ENCODE measurements at regions not wholly inside any gene's neighbourhood (a gene's known extent, or its start where the extent isn't known, plus 50 kb on each side); places are given as distances from the start of the nearest gene placed in this dataset.
"Not testable (repeated sequence)": the region's sequence is repeated elsewhere in the genome, so short reads cannot be mapped to it uniquely, and the experiment has no call there.

DNA sequence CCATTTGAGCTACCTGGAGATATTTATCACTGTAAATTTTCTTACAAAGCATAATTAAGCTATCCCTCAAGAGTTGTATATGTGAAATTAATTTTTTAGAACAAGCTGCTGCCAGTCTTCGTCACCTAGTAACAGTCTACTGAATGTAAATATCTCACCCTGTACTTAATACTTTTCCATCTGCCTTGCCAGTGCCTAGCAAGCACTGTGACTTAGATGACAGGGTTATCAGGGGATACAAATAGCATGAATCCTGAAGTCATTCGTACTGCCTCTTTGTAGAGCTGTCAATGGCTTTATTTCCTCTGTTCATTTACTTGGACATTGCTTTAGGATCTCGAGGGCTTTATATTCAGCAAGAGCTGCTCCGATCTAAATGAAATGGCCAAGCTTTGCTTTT, 763.6 kb downstream of the ADCYAP1 start:
- no peak for DNase-seq (ENCODE audit: low read depth in 2 of 2)

DNA sequence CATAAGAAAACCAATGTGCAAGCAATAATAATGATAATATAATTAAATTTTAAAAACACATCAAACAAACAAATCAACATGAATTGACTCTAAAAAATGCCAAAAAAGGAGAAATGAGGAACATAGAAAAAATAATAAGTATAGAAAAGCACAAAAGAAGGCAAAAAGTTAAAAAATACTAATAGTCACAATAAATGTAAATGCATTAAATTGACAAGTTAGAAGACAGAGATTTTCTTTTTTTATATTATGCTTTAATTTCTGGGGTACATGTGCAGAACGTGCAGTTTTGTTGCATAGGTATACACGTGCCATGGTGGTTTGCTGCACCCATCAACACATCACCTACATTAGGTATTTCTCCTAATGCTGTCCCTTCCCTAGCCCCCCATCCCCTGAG, 767.0 kb downstream of the ADCYAP1 start:
- DNase-seq (ENCODE audit: low read depth in 2 of 2), result not testable (repeated sequence)

DNA sequence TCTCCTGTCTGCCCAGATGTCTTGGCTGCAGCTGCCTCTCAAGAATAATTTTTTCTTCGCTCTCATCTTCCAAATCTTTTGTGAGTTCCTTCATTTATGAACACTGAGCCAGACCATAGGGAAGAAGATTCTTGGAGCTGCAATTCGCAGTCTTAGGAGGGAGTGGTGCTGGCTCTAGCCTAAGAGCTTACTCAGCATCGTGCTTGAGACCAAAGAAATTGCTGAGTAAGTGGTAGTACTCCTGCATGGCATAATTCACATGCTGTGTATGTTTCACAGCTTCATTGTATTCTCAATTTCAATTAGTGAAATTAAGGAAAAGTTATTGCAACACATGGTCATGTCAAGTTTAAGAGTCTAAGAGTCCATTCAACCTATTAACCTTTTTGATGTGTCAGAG, 771.7 kb downstream of the ADCYAP1 start:
- DNase-seq (ENCODE audit: low read depth in 2 of 2), result no peak

DNA sequence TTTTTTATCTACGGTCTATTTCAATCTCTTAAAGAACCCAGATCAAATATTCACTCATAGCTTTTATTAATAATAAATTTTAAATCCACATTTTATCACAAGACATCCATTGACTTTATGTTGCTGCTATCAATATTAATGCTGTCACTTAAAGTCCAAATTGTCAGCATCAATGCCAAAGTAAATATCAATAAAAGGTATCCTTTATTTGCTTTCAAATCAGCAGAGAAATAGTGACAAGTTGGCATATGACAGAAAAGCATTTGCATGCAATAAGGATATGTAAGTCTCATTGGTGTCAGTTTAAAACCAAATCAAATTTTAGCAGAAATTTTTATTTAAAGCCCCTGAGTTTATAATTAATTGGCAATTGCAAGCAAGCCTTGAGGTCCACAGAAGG, 775.4 kb downstream of the ADCYAP1 start:
- no peak for DNase-seq (ENCODE audit: low read depth in 2 of 2)

DNA sequence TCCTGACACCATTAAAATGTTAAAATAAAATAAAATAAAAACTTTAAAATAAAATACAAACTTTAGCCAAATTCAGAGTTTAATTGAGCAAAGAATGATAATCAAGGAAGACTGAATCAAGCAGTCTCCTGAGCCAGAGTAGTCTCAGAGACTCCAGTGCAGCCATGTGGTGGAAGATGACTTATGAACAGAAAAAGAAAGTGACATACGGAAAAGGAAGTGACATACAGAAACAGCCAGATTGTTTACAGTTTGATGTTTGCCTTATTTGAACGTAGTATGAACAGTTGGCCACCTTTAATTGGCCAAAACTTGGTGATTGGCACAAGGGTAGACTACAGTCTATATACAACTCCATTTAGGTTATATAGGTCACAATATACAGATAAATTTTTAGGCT, 787.2 kb downstream of the ADCYAP1 start:
- no peak for DNase-seq (ENCODE audit: low read depth in 2 of 2)

DNA sequence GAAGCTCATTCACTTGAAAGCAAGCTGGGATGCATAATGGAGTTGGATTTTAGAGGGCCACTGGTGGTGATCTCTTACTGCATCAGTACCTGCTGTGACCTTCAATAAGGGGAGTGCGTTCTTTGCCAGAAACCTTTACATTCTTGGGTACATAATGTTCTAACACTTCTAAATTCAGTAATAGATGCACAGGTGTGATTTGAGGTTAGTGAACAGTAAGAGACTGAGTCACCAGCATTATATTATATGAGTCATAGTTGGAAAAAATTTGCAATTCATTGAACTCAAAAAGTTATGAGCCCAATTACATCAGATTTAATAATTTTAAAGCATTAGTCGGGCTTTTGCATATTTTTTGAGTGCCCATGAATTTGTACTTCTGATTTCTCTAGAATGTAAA, 803.3 kb downstream of the ADCYAP1 start:
- no peak for DNase-seq (ENCODE audit: low read depth in 2 of 2)

DNA sequence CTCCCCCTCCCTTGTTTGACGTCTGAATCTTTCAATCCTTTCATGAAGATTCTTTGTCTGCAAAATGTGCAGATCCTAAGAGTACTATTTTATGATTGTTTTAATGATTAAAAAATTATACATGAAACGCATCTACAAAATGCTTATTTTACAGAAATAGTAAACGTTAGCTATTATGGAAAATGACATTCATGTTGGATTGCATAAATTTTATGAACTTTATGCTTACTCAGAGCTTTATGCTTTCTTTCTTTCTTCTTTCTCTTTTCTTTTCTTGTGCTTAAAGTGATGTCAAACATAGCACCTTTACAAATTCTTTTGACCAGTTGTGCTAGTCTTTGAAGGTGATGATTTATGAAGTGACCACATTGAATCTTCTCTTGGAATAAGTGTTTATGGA, 805.4 kb downstream of the ADCYAP1 start:
- DNase-seq (ENCODE audit: low read depth in 2 of 2), result no peak

DNA sequence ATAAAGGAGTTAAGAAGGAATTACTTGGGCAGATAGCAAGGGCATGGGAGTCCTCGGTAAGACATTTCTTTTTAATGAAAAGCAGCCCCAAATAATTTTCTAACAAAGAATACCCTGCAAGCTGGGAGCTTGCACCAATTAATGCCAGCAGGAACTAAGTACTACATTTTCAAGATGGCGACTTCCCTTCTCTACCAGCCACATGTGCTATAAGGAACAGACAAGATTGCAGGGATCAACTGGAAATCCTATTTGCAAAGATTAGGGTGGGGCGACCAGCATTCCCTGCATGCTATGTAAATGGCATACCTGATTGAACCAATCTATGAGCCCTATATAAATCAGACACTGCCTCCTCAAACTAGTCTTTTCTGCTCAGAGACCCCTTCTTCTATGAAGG, 827.5 kb downstream of the ADCYAP1 start:
- DNase-seq (ENCODE audit: low read depth in 2 of 2), result no peak

DNA sequence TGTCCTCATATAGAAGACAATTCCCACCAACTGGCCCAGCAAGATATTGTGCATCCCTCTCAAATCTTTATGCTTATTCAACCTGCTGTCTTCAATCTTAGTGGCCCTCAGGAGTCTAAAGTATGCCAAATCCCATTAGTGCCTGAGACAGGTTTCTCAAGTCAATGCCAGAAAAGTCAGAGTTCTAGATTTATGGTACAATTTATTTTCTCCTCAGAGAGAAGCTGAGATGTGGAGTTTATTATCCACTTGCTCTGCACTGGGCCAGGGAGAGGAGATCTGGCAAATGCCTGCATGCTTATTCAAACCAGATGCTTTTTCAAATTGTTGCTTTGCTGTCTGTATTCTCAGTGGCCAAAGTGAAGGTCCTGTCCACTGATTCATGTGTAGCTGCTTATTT, 825.2 kb downstream of the METTL4 start:
- DNase-seq (ENCODE audit: low read depth in 2 of 2), result no peak

DNA sequence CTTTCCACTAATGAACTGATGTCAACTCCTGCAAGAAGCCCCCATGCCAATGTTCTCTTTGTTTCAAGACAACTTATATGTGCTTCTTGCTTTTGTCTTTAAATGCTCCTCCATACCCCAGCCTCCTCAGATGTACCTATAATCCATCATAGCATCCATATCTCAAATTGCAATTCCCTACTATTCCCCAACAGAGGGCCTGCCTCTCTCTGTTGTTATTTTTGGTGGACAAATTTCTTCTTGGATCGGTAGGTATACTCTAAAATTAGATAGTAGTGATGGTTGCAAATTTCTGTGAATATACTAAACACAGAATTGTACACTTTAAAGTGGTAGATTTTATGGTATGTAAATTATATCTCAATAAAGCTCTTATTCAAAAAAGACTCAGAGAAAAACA, 820.1 kb downstream of the METTL4 start:
- DNase-seq (ENCODE audit: low read depth in 2 of 2), result no peak

DNA sequence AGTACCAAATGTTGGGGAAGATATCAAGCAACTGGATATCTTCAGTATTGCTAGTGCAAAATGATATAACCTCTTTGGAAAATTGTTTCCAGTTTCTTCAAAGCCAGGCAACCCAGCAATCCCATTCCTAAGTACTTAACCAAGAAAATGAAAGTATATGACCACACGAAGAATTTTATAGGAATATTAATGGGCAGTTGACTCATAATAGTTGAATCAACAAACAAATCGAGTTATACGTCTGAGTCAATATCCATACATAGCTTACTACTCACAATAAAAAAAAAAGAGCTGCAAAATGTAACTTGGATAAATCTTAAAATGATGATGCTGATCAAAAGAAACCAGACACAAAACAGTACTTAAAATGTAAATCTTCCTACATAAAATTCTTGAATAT, 810.4 kb downstream of the METTL4 start:
- no peak for DNase-seq (ENCODE audit: low read depth in 2 of 2)

DNA sequence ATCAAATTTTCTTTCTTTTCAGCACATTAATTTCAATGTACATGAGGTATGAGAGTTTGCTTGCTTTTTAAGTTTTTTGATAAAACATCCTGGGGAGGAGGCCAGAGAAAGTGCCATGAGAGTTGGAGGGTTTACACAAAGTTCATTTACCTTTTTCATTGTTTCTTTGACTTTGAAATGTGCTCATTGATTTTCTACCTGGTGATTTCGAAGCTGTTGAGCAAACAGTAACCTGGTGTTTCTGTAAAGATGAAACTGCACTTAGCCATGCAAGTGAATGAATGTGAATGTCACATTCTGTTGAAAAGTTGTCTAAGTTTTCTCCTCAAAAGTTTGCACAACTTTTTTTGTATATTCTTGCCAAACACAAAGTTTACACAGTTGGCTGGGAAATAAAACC, 797.0 kb downstream of the METTL4 start:
- no peak for DNase-seq (ENCODE audit: low read depth in 2 of 2)

DNA sequence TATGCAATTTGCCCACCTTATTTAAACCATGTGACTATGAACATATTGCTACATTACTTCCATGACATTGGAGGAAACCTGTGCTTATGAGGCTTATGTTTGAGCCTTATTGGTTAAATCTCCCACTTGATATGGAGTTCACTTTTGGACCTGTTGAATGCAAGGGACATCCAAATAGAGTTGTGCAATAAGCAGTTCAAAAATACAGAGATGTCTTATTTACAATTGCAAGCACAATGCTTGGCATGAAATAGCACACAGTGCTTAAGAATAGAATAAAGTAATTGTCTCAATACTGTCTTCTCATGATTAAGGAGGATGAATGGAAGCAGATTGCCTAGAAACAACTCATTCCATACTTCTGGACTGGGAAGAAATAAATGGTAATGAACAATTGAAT, 793.5 kb downstream of the METTL4 start:
- no peak for DNase-seq (ENCODE audit: low read depth in 2 of 2)

DNA sequence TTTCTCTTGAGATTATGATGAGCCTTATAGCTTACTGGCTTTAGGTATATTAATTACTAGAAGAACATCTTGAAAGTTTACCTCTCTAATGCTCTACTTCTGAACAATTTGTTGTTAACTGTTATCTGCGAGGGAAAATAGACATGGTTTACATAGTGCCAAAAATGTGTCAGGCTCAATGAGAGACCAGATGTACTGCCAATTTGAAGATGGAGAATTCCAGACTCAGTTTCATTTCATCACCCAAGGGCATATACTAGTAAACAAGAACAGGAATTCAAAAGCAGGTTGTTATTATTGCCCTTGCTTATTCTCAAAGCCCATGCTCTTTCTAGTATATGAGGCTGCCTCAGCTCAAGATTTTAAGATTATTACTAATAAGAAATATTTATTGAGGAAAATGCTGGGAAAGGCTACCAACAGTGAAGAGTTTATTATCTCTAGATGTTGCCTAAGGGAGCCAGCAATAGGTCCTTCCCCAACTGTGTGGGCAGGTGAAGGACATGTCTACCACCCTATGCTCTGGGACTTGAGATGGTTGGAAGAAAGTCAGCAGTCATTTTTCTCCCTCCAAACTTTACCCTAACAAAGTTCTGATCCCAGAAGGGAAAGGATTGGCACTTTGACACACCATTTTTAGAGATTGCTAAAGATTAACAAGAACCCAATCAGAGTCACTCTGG, 792.7 kb downstream of the METTL4 start:
- DNase-seq (ENCODE audit: low read depth in 2 of 2), result no peak

DNA sequence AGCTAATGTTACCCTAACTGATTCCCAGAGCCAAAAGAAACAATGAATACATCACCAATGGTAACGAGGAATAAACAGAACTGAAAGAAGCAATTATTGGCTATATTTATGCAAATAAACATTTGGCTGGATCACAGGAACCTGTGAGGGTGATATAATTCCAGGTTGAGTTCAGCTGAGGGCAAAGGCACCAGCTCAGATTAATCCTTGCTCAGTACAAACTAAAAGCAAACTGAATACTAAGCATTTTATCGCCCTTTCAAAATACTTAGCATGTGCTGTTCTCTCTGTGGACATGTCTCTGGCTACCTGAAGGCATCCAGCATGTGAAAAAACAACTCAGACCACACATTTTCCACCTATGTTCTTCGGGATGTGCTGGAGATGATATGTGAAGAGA, 791.7 kb downstream of the METTL4 start:
- no peak for DNase-seq (ENCODE audit: low read depth in 2 of 2)

DNA sequence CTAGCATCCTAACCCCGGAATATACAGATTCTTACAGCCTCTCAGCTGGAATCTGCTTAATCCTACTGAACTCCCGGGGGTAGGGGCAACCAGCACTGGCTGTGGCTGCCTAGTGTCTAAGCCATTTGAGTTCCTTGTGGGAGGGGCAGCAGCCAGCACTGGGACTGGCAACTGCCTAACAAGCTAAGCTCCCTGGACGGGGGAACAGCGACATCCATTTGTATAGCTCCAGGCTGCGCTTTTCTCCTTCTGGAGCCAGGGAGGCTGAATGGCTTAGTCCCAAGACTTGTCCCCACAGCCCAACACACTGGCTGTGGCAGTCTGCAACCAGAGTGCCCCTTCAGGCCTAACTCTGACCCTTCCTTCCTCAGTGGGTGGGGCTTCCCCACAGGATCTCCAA, 787.2 kb downstream of the METTL4 start:
- no peak for DNase-seq (ENCODE audit: low read depth in 2 of 2)

DNA sequence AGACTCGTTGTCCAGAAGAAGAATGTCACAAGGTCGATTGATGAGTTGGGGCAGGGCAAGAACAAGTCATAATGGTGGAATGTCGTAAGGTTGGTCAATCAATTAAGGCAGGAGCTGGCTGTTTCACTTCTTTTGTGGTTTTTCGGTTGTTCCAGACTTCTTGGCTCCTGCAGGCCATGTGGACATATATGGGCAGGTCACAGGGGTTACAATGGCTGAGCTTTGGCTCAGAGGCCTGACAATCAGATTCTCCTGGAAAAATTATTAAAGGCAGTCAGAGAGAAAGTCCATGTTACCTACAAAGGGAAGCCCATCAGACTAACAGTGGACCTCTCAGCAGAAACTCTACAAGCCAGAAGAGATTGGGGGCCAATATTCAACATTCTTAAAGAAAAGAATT, 785.3 kb downstream of the METTL4 start:
- DNase-seq (ENCODE audit: low read depth in 2 of 2), result not testable (repeated sequence)

DNA sequence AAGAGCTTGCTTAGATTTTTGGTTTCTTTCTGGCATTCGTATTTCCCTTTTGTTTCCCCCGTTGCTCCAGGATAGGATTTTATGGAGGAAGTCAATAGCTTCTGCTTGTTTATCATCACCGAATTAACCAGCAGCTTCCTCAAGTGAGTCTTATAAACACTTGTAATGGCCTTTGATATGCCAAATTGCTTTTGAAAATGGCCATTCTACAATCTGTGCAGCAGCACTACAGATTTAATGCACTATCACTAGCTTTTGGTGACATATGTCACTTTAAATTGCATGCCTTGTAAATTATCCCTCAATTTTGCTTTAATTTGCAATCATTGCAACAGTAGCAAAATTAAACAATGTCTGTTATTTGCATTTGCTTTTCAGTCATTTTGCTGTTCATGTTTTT, 774.7 kb downstream of the METTL4 start:
- DNase-seq (ENCODE audit: low read depth in 2 of 2), result no peak

DNA sequence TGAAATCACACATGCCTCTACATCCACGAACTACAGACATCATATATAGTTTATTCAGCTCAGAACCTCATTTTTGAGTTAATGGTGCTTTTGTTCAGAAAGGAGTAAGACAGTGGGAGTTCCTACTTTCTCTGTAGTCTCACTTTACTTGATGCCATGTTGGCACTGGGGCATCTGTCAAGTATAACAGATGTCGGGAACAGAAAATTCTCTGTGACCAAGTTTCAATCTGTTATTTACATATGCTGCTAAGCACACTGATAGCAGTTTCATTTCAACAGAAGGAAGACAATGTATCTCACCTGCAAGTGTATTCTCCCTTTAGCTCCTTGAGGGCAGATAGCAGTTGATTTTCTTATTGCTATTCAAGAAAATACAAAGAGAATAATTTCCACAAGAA, 774.1 kb downstream of the METTL4 start:
- no peak for DNase-seq (ENCODE audit: low read depth in 2 of 2)

DNA sequence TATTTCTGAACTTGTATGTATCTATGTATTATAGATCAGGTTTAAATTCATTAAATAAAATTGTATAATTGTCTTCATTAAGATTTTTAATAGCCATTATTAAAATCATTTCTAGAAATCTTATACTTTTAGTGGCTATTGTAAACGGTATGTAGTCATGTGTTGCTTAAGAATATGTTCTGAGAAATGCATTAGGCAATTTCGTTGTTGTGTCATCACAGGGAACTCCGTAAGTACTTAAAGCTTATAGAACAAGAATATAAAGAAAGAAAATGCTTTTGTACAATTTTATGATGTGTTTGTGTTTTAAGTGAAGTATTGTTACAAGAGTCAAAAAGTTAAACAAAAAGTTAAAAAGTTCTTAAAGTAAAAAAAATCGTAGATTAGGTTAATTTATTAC, 765.8 kb downstream of the METTL4 start:
- DNase-seq (ENCODE audit: low read depth in 2 of 2), result no peak

DNA sequence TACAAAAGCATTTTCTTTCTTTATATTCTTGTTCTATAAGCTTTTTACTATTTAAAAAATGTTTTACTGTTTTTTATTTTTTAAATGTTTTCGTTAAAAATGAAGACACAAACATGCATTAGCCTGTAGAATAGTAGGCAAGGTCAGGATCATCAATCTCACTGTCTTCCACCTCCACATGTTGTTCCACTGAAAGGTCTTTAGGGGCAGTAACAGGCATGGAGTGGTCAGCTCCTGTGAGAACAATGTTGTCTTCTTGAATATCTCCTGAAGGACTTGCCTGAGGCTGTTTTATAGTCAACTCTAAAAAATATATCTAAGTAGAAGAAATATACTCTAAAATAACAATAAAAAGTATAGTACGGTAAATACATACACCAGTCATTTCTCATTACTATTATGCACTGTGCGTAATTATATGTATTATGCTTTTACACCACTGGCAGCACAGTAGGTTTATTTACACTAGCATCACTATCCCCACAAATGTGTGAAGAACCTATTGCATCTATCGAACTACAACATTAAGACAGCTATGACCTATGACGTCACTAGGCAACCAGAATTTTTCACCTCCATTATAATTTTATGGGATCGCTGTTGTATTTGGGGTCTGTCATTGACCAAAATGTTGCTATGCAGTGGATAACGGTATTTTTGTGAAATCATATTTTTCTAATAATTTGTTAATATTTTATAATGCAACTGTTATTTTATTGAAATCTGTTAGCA, 764.3 kb downstream of the METTL4 start:
- no peak for DNase-seq (ENCODE audit: low read depth in 2 of 2)

DNA sequence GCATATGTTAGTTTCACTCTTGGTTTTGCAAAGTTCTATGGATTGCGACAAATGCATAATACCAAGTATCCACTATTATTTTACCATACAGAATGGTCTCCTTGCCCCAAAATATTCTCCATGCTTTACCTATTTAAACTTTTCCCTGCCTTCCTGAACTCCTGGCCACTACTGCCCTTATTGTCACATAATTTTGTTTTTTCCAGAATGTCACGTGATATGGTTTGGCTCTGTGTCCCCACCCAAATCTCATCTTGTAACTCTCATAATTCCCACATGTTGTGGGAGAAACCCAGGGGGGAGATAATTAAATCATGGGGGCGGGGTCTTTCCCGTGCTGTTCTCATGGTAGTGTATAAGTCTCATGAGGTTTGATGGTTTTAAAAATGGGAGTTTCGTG, 760.0 kb downstream of the METTL4 start:
- DNase-seq (ENCODE audit: low read depth in 2 of 2), result no peak

DNA sequence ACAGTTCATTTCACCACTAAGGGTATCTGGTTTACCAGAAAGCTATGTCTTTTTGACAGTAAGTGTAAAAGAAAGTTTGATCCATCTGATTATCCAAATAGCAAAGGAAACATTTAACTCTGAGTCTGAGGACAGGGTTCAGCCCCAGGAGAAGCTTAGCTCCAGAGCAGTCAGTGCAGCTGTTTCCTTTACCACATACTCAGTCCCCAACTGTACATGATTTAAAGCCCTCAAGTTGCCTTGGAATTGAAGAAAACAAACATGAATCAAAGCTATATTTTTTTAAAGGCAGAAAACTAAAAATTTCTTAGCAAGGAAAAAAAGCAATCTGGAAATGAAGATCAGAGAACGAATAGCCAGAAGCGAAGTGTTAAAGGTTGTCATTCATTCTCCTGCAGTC, 746.0 kb downstream of the METTL4 start:
- no peak for DNase-seq (ENCODE audit: low read depth in 2 of 2)

DNA sequence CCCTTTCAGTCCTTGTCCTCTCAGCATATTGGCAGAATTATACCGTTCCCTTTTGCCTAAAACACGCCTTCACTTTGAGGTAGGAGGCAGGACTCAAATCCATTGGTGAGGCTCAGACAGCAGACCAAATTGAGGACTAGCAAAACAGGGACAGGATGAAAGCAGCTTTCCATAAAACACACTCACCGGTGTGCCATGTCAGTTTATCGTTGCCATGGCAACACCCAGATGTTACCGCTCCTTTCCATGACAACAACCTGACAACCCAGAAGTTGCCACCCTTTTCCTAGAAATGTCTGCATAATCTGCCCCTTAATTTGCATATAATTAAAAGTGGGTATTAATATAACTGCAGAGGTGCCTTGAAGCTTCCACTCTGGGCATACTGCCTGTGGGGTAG, 730.4 kb downstream of the METTL4 start:
- no peak for DNase-seq (ENCODE audit: low read depth in 2 of 2)
